Cardiac fibroblast (primary cell): ENCODE measurements at regions not wholly inside any gene's neighbourhood (a gene's known extent, or its start where the extent isn't known, plus 50 kb on each side); places are given as distances from the start of the nearest gene placed in this dataset.

Source experiments
- DNase-seq, 2 donors: peaks; one replicate each; pipeline versions ENCODE4 v3.0.0 to v3.0.0-alpha.2; 2010; ENCODE audit warnings: low read depth in 2 of 2
- H3K4me3 ChIP-seq, 2 donors: replicated peaks in 1 of 2; 1 replicate in 1 of 2; 2 replicates in 1 of 2; pipeline ENCODE4 v1.5.1; 2011; ENCODE audit warnings: low read depth in 2 of 2, low read length in 2 of 2, mild to moderate bottlenecking in 2 of 2, moderate library complexity in 1 of 2
- CTCF ChIP-seq: IDR thresholded peaks from one replicate; pipeline ENCODE4 v1.5.1; 2011; ENCODE audit warnings: low read depth, mild to moderate bottlenecking, low read length, inconsistent platforms

GRCh38 chr5:57724836-57725235 is 242.2 kb upstream of the ACTBL2 start:
- no peak overlapping the region for H3K4me3 ChIP-seq
- no peak for TF ChIP-seq CTCF
- DNase-seq = peak in 1 of 2 donors; percentile 58

DNA sequence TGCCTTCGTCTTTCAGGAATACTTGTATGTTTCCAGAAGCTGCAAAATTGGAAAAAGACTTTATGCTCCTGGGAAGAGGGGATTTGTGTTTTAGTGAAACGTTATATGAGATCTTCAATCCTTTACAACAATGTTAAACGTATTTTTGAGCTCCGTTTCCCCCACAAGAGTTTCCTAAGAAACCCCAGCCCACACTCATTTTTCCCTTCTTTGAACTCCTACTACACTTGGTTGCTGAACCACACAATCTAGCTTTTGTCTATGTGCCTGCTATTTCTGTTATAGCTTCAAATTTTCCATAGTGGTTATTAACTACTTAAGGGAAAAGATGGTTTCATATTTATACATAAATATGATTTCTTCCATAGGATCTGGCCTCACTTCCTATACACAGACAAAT is 238.6 kb upstream of the ACTBL2 start:
- no peak for TF ChIP-seq CTCF
- no peak overlapping the region for H3K4me3 ChIP-seq
- DNase-seq = no peak

- TF ChIP-seq CTCF = no peak
- no peak overlapping the region for H3K4me3 ChIP-seq
- no peak for DNase-seq
Observed at GRCh38 chr5:57720656-57721055, 238.0 kb upstream of the ACTBL2 start.

DNA sequence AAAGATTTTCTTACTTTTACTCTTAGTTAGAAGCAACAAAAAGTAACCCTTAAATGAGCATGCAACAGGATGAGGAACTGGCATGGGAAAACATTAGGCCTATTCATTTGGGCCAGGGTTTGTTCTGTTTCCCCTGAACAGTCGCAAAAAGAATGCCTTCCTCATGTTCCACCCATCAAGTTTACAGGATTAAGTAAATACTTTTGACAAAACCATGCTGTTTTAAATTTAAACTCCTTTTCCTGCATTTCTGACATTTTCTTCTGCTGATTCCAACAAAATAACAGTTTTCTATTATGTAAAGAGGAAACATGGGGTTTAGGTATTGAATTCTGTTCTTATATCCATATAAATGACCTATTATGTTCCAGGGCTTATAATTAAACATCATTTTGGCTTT is 236.6 kb upstream of the ACTBL2 start:
- no peak overlapping the region for H3K4me3 ChIP-seq
- no peak for TF ChIP-seq CTCF
- no peak for DNase-seq

- no peak for TF ChIP-seq CTCF
- DNase-seq = peak; percentile 37 to 71
Observed at GRCh38 chr5:57718155-57718554, 235.5 kb upstream of the ACTBL2 start.

GRCh38 chr5:57717555-57717954 is 234.9 kb upstream of the ACTBL2 start:
- DNase-seq = no peak
- no peak overlapping the region for H3K4me3 ChIP-seq
- no peak for TF ChIP-seq CTCF

More at GRCh38 chr5:57718155-57718554, 235.5 kb upstream of the ACTBL2 start:
- H3K4me3 ChIP-seq = no peak overlapping the region

- TF ChIP-seq CTCF = no peak
- H3K4me3 ChIP-seq = no peak overlapping the region
- no peak for DNase-seq
Observed at GRCh38 chr5:57716661-57717060, 234.1 kb upstream of the ACTBL2 start.
